ENCODE measurements at regions not wholly inside any gene's neighbourhood (a gene's known extent, or its start where the extent isn't known, plus 50 kb on each side); places are given as distances from the start of the nearest gene placed in this dataset.

GRCh38 chr6:114844359-114844758, 501.5 kb upstream of the HS3ST5 start:
- H3K27ac Mint-ChIP-seq (ENCODE audit: unreplicated experiment): no peak overlapping the region
- H3K4me1 Mint-ChIP-seq (ENCODE audit: unreplicated experiment): no peaks in the 10 kb centered on the region

DNA sequence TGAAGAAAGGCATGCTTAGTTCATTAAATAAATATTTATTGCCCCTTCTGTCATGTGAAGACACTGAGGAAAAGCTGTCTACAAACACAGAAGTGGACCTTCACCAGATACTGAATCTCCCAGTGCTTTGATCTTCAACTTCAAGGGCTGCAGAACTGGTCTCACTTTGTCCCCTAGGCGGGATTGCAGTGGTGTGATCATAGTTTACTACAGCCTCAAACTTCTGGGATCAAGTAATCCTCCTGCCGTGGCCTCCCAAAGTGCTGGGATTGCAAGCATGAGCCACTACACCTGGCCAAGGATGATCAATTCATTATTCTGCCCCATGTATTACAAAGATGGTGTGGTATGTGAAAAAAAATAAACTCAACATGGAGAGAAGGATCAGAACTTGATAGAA, 496.2 kb upstream of the HS3ST5 start:
- Mint-ChIP-seq H3K4me3 (ENCODE audit: unreplicated experiment) (no peak overlapping the region), H3K27me3 (ENCODE audit: unreplicated experiment) (no peaks in the 10 kb centered on the region), H3K9me3 (ENCODE audit: unreplicated experiment) (no peaks in the 10 kb centered on the region), H3K27ac (ENCODE audit: unreplicated experiment) (no peak overlapping the region), H3K36me3 (ENCODE audit: low read depth, unreplicated experiment) (no peaks in the 10 kb centered on the region), H3K4me1 (ENCODE audit: unreplicated experiment) (no peaks in the 10 kb centered on the region)
- DNase-seq (ENCODE audit: low spot score): no peak
- TF ChIP-seq CTCF (IDR thresholded peaks at IDR 0.05; ENCODE audit: unreplicated experiment): no peak

More at GRCh38 chr6:114844359-114844758, 501.5 kb upstream of the HS3ST5 start:
- Mint-ChIP-seq H3K9me3 (ENCODE audit: unreplicated experiment) (no peaks in the 10 kb centered on the region), H3K36me3 (ENCODE audit: low read depth, unreplicated experiment) (no peaks in the 10 kb centered on the region), H3K27me3 (ENCODE audit: unreplicated experiment) (no peaks in the 10 kb centered on the region), H3K4me3 (ENCODE audit: unreplicated experiment) (no peak overlapping the region)
- TF ChIP-seq CTCF (IDR thresholded peaks at IDR 0.05; ENCODE audit: unreplicated experiment): no peak
- no peak for DNase-seq (ENCODE audit: low spot score)

DNA sequence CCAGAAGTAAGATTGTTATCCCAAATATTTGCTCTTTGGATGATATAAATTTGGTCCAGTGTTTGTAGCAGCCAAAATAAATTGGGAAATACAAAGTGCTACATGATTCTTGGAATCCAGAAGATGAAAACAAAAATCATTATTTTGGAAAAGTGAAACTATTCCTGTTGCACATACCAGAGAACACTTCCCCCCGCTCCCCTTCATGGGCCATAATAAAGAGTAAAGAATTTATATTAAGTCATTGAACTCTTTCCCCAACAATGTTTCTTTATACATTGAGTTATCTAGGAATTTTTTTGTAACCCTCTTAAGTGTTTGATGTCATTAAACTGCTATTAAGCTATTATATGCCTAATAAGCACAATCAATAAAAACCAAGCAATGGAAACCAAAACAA, 490.4 kb upstream of the HS3ST5 start:
- no peak for TF ChIP-seq CTCF (IDR thresholded peaks at IDR 0.05; ENCODE audit: unreplicated experiment)
- Mint-ChIP-seq H3K4me3 (ENCODE audit: unreplicated experiment) (no peak overlapping the region), H3K27ac (ENCODE audit: unreplicated experiment) (no peak overlapping the region), H3K36me3 (ENCODE audit: low read depth, unreplicated experiment) (no peaks in the 10 kb centered on the region), H3K4me1 (ENCODE audit: unreplicated experiment) (no peaks in the 10 kb centered on the region), H3K27me3 (ENCODE audit: unreplicated experiment) (no peaks in the 10 kb centered on the region), H3K9me3 (ENCODE audit: unreplicated experiment) (no peaks in the 10 kb centered on the region)
- no peak for DNase-seq (ENCODE audit: low spot score)

DNA sequence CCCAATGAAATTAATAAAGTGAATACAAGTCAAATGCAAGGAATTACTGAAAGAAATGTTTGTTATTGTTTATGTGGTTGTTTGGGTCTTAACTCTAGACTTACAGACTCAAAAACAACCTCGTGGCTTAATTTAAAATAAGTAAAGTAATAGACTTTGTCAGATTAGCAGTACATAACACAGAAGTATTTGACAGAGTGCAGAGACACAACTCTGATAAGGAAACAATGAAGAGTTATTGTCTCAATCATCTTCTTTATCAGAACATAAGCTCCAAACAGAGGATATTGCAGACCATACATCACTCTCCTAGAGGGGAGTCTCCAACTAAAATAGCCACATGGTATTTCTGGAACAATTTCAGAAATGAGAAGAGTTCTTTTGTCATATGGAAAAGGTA, 487.7 kb upstream of the HS3ST5 start:
- DNase-seq (ENCODE audit: low spot score): no peak
- H3K4me3 Mint-ChIP-seq (ENCODE audit: unreplicated experiment): no peak overlapping the region
- H3K4me1 Mint-ChIP-seq (ENCODE audit: unreplicated experiment): no peaks in the 10 kb centered on the region
- H3K9me3 Mint-ChIP-seq (ENCODE audit: unreplicated experiment): no peaks in the 10 kb centered on the region
- H3K36me3 Mint-ChIP-seq (ENCODE audit: low read depth, unreplicated experiment): no peaks in the 10 kb centered on the region
- H3K27me3 Mint-ChIP-seq (ENCODE audit: unreplicated experiment): no peaks in the 10 kb centered on the region
- TF ChIP-seq CTCF (IDR thresholded peaks at IDR 0.05; ENCODE audit: unreplicated experiment): no peak
- H3K27ac Mint-ChIP-seq (ENCODE audit: unreplicated experiment): no peak overlapping the region

GRCh38 chr6:114827135-114827534, 484.3 kb upstream of the HS3ST5 start:
- DNase-seq (ENCODE audit: low spot score): no peak
- H3K4me1 Mint-ChIP-seq (ENCODE audit: unreplicated experiment): no peaks in the 10 kb centered on the region
- no peaks in the 10 kb centered on the region for H3K27me3 Mint-ChIP-seq (ENCODE audit: unreplicated experiment)
- H3K9me3 Mint-ChIP-seq (ENCODE audit: unreplicated experiment): no peaks in the 10 kb centered on the region
- H3K27ac Mint-ChIP-seq (ENCODE audit: unreplicated experiment): no peak overlapping the region
- H3K36me3 Mint-ChIP-seq (ENCODE audit: low read depth, unreplicated experiment): no peaks in the 10 kb centered on the region
- no peak overlapping the region for H3K4me3 Mint-ChIP-seq (ENCODE audit: unreplicated experiment)
- no peak for TF ChIP-seq CTCF (IDR thresholded peaks at IDR 0.05; ENCODE audit: unreplicated experiment)

All from endothelial cell (in vitro differentiated cells).